ENCODE measurements at regions not wholly inside any gene's neighbourhood (a gene's known extent, or its start where the extent isn't known, plus 50 kb on each side); places are given as distances from the start of the nearest gene placed in this dataset.

DNA sequence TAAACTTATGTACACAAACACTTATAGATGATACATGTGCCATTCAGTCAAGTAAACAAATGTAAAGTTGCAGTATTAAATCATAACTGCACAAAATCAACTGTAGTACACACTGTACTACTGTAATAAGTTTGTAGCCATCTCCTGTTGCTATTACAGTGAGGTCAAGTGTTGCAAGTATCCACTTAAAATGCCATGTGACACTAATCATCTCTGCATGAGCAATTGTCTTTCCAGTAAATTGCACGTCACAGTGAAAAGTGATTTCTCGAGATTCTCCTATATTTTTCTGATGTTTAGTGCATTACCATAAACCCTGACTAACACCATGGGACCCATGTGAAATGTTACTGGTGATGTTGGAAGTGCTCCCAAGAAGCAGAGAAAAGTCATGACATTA lies 293.3 kb upstream of the SP4 start:
- Histone ChIP-seq H3K27ac (no peak overlapping the region), H3K36me3 (no peaks in the 10 kb centered on the region), H3K4me1 (no peaks in the 10 kb centered on the region), H3K27me3 (peaks cover 13% of the 10 kb centered on the region), H3K9me3 (peaks cover 5% of the 10 kb centered on the region), H3K4me3 (no peak overlapping the region)
- WGBS: 93% methylated on average over 2 of the region's 2 CpGs
- DNase-seq (ENCODE audit: low spot score in 2 of 2): no peak
- TF ChIP-seq POLR2A (IDR thresholded peaks at IDR 0.05) (no peak), POLR2AphosphoS5 (IDR thresholded peaks at IDR 0.05) (no peak), EP300 (IDR thresholded peaks at IDR 0.05) (no peak)
- TF ChIP-seq, protein P1, sequence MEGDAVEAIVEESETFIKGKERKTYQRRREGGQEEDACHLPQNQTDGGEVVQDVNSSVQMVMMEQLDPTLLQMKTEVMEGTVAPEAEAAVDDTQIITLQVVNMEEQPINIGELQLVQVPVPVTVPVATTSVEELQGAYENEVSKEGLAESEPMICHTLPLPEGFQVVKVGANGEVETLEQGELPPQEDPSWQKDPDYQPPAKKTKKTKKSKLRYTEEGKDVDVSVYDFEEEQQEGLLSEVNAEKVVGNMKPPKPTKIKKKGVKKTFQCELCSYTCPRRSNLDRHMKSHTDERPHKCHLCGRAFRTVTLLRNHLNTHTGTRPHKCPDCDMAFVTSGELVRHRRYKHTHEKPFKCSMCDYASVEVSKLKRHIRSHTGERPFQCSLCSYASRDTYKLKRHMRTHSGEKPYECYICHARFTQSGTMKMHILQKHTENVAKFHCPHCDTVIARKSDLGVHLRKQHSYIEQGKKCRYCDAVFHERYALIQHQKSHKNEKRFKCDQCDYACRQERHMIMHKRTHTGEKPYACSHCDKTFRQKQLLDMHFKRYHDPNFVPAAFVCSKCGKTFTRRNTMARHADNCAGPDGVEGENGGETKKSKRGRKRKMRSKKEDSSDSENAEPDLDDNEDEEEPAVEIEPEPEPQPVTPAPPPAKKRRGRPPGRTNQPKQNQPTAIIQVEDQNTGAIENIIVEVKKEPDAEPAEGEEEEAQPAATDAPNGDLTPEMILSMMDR (IDR thresholded peaks at IDR 0.05): no peak

DNA sequence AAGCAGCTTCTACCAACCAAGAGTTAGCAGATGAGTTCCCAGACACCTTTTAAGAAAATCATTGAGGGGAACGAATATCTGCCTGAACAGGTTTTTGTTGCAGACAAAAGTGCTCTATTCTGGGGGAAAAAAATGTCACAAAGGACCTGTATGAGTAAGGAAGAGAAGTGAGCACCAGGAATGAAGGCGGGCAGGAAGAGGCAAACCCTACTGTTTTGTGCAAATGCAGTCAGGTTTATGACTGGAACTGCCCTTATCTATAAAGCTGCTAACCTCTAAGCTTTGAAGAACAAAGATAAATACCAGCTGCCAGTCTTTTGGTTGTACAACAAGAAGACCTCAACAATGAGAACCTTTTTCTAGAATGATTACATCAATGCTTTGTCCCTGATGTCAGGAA lies 292.4 kb upstream of the SP4 start:
- TF ChIP-seq POLR2AphosphoS5 (IDR thresholded peaks at IDR 0.05) (no peak), POLR2A (IDR thresholded peaks at IDR 0.05) (no peak), EP300 (IDR thresholded peaks at IDR 0.05) (no peak)
- TF ChIP-seq, protein P1 (IDR thresholded peaks at IDR 0.05): no peak
- Histone ChIP-seq H3K9me3 (peaks cover 5% of the 10 kb centered on the region), H3K36me3 (no peaks in the 10 kb centered on the region), H3K4me1 (no peaks in the 10 kb centered on the region), H3K27me3 (peaks cover 6% of the 10 kb centered on the region), H3K4me3 (no peak overlapping the region), H3K27ac (no peak overlapping the region)
- no peak for DNase-seq (ENCODE audit: low spot score in 2 of 2)
- 65% methylated on average over 2 of the region's 2 CpGs for WGBS

DNA sequence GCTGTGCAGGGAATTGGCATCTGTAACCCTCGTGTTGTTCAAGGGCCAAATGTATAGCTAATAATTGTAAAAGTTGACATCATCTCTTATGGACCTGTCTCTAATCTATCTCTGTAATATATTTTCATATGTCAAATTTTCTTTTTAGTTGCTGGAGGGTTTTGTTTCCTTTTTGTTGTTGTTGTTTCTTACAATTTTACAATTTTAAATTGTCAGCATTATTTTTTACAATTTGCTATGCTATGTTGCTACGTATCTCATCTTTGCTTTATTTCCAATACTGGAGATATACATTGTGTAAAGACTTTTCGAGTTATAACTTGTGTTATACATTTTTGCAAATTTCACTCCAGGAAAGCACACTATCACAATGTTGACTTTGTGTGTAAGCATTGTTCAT lies 290.2 kb upstream of the SP4 start:
- H3K36me3 ChIP-seq: no peaks in the 10 kb centered on the region
- 83% methylated on average over 3 of the region's 3 CpGs for WGBS
- no peak for DNase-seq (ENCODE audit: low spot score in 2 of 2)
- no peaks in the 10 kb centered on the region for H3K4me1 ChIP-seq
- H3K9me3 ChIP-seq: peaks cover 5% of the 10 kb centered on the region
- peaks cover 4% of the 10 kb centered on the region for H3K27me3 ChIP-seq
- H3K27ac ChIP-seq: no peak overlapping the region
- H3K4me3 ChIP-seq: no peak overlapping the region
- TF ChIP-seq POLR2AphosphoS5 (IDR thresholded peaks at IDR 0.05) (no peak), POLR2A (IDR thresholded peaks at IDR 0.05) (no peak), EP300 (IDR thresholded peaks at IDR 0.05) (no peak)
- TF ChIP-seq, protein P1 (IDR thresholded peaks at IDR 0.05): no peak

DNA sequence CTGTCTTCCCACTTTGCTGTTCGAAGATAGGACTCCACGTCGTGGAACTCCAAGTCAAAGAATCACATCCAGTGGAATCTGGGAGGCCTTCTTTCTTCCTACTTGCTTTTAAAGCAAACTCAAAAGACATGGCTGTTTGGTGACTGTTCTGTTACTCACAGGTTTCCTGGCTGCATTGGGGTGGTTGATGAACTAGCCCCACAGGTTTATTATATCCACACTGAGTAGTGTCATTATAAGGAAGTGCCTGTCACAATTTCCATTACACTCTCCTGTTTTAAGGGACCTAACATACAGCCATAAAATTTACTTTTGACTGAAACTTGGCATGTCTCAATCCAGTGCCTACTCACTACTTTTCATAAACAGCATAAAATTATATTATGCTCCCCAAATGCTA lies 287.3 kb upstream of the SP4 start:
- H3K4me1 ChIP-seq: no peaks in the 10 kb centered on the region
- WGBS: 87% methylated on average over 3 of the region's 3 CpGs
- no peak overlapping the region for H3K27ac ChIP-seq
- peaks cover 8% of the 10 kb centered on the region for H3K27me3 ChIP-seq
- no peak for TF ChIP-seq EP300 (IDR thresholded peaks at IDR 0.05)
- TF ChIP-seq, protein P1 (IDR thresholded peaks at IDR 0.05): no peak
- TF ChIP-seq POLR2A (IDR thresholded peaks at IDR 0.05): no peak
- DNase-seq (ENCODE audit: low spot score in 2 of 2): no peak
- H3K9me3 ChIP-seq: peaks cover under 1% of the 10 kb centered on the region
- H3K4me3 ChIP-seq: no peak overlapping the region
- H3K36me3 ChIP-seq: no peaks in the 10 kb centered on the region

DNA sequence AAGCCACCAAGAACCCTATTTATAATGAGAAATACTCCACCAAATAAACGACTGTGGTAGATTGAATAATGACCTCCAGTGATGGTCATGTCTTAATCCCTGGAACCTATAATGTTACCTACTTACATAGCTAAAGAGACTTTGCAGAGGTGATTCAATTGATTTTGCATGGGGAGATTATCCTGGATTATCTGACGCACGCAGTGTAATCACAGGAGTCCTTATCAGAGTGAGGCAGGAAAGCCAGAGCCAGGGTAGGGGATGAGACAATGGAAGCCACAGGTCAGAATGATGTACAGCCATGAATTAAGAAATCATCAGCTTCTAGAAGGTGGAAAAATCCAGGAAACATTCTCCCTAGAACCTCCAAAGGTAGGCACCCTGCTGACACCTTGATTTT lies 286.4 kb upstream of the SP4 start:
- WGBS: 81% methylated on average over 3 of the region's 3 CpGs

More for the DNA sequence above, 286.4 kb upstream of the SP4 start:
- no peaks in the 10 kb centered on the region for H3K36me3 ChIP-seq
- H3K9me3 ChIP-seq: no peaks in the 10 kb centered on the region
- H3K27me3 ChIP-seq: peaks cover 8% of the 10 kb centered on the region
- no peak overlapping the region for H3K27ac ChIP-seq
- H3K4me3 ChIP-seq: no peak overlapping the region
- DNase-seq (ENCODE audit: low spot score in 2 of 2): no peak
- TF ChIP-seq POLR2A (IDR thresholded peaks at IDR 0.05) (no peak), EP300 (IDR thresholded peaks at IDR 0.05) (no peak), POLR2AphosphoS5 (IDR thresholded peaks at IDR 0.05) (no peak)
- TF ChIP-seq, protein P1 (IDR thresholded peaks at IDR 0.05): no peak
- H3K4me1 ChIP-seq: no peaks in the 10 kb centered on the region

Data from suprapubic skin (tissue), 4 donors.